HG02610 (cell line): ENCODE measurements at regions not wholly inside any gene's neighbourhood (a gene's known extent, or its start where the extent isn't known, plus 50 kb on each side); places are given as distances from the start of the nearest gene placed in this dataset.
"Not testable (repeated sequence)": the region's sequence is repeated elsewhere in the genome, so short reads cannot be mapped to it uniquely, and the experiment has no call there.

Source experiments
- ATAC-seq: cut with Tn5 transposase; IDR thresholded peaks from one replicate; pipeline ENCODE4 v1.9.1; 2021; ENCODE audit warnings: mild to moderate bottlenecking, moderate library complexity; ENCODE audit not compliant: unreplicated experiment

GRCh38 chr2:220373878-220374277 is 746.4 kb downstream of the SLC4A3 start:
- ATAC-seq, result no peak

GRCh38 chr2:220374282-220374681 is 746.9 kb downstream of the SLC4A3 start:
- no peak for ATAC-seq

GRCh38 chr2:220377482-220378155 is 750.2 kb downstream of the SLC4A3 start:
- ATAC-seq, result no peak

GRCh38 chr2:220387758-220388157 is 760.3 kb downstream of the SLC4A3 start:
- ATAC-seq, result not testable (repeated sequence)

GRCh38 chr2:220393711-220394110 is 766.3 kb downstream of the SLC4A3 start:
- ATAC-seq, result no peak

- no peak for ATAC-seq
Measured at GRCh38 chr2:220394433-220394832, 767.0 kb downstream of the SLC4A3 start.

GRCh38 chr2:220396287-220396686 is 768.9 kb downstream of the SLC4A3 start:
- no peak for ATAC-seq

- ATAC-seq, result no peak
Measured at GRCh38 chr2:220410296-220410695, 782.9 kb downstream of the SLC4A3 start.

GRCh38 chr2:220417503-220417902 is 790.1 kb downstream of the SLC4A3 start:
- no peak for ATAC-seq

- no peak for ATAC-seq
Measured at GRCh38 chr2:220419647-220420046, 792.2 kb downstream of the SLC4A3 start.

GRCh38 chr2:220420820-220421219 is 793.4 kb downstream of the SLC4A3 start:
- no peak for ATAC-seq

GRCh38 chr2:220422676-220423075 is 795.2 kb downstream of the SLC4A3 start:
- ATAC-seq, result no peak

GRCh38 chr2:220424561-220424960 is 797.1 kb downstream of the SLC4A3 start:
- no peak for ATAC-seq

GRCh38 chr2:220432645-220433044 is 805.2 kb downstream of the SLC4A3 start:
- ATAC-seq, result no peak

GRCh38 chr2:220433131-220433530 is 805.7 kb downstream of the SLC4A3 start:
- no peak for ATAC-seq

GRCh38 chr2:220434385-220434784 is 807.0 kb downstream of the SLC4A3 start:
- ATAC-seq, result no peak

GRCh38 chr2:220437938-220438337 is 810.5 kb downstream of the SLC4A3 start:
- ATAC-seq, result no peak

- ATAC-seq, result no peak
Measured at GRCh38 chr2:220440731-220441130, 813.3 kb downstream of the SLC4A3 start.

GRCh38 chr2:220441404-220441803 is 814.0 kb downstream of the SLC4A3 start:
- ATAC-seq, result no peak

GRCh38 chr2:220442012-220442411 is 814.6 kb downstream of the SLC4A3 start:
- ATAC-seq, result no peak

GRCh38 chr2:220445429-220446105 is 818.1 kb downstream of the SLC4A3 start:
- no peak for ATAC-seq

GRCh38 chr2:220446106-220446712 is 818.8 kb downstream of the SLC4A3 start:
- ATAC-seq, result no peak
